ENCODE measurements at regions not wholly inside any gene's neighbourhood (a gene's known extent, or its start where the extent isn't known, plus 50 kb on each side); places are given as distances from the start of the nearest gene placed in this dataset.

DNA sequence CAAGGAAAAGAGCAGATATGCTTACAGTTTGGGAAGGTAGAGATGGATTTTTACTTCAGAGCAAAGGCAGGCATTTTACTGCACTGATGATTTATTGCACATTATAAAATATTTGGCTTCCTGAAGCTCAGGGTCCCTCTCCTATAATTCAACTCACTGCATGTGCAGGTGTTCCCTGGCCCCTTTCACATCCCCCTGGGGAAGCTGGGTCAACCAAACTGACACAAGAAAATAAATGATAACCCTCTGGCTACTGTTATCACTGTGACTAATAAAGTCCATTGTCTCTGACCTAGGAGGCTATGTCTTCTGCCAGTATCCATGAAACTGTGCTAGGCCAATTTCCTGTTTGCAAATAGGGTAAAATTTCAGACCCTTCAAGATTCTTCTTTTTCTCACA is 163.1 kb downstream of the ARL6IP6 start:
- H3K4me3 Mint-ChIP-seq, result no peak overlapping the region
- no peaks in the 10 kb centered on the region for H3K4me1 Mint-ChIP-seq
- no peaks in the 10 kb centered on the region for H3K36me3 Mint-ChIP-seq (ENCODE audit: low read depth)
- DNase-seq (no peak), ATAC-seq (no peak)
- H3K9me3 ChIP-seq (ENCODE audit: control insufficient read depth, low read length, poor library complexity, severe bottlenecking), result no peaks in the 10 kb centered on the region
- no peaks in the 10 kb centered on the region for H3K27me3 Mint-ChIP-seq
- H3K27ac Mint-ChIP-seq, result no peak overlapping the region

DNA sequence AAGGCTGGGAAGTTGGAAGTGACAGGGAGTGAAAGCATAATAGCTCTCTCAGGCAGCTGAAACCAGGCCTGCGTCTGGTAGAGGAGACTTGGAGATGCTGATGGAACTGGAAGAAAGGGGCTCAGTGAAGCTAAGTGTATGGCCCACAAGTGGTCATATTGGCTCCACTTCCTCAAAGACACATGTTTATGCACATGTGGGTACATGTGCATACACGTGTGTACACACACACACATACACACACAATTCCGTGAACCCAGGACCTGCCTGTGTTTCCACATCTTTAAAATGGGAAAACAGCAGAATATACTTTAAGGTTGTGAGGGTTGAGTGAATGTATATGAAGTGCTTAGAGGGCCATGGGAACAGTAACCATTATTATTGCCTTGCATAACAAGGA is 160.9 kb downstream of the ARL6IP6 start:
- Mint-ChIP-seq H3K27me3 (no peaks in the 10 kb centered on the region), H3K4me1 (no peaks in the 10 kb centered on the region), H3K36me3 (ENCODE audit: low read depth) (no peaks in the 10 kb centered on the region), H3K27ac (no peak overlapping the region), H3K4me3 (no peak overlapping the region)
- H3K9me3 ChIP-seq (ENCODE audit: control insufficient read depth, low read length, poor library complexity, severe bottlenecking), result no peaks in the 10 kb centered on the region
- DNase-seq (no peak), ATAC-seq (no peak)

DNA sequence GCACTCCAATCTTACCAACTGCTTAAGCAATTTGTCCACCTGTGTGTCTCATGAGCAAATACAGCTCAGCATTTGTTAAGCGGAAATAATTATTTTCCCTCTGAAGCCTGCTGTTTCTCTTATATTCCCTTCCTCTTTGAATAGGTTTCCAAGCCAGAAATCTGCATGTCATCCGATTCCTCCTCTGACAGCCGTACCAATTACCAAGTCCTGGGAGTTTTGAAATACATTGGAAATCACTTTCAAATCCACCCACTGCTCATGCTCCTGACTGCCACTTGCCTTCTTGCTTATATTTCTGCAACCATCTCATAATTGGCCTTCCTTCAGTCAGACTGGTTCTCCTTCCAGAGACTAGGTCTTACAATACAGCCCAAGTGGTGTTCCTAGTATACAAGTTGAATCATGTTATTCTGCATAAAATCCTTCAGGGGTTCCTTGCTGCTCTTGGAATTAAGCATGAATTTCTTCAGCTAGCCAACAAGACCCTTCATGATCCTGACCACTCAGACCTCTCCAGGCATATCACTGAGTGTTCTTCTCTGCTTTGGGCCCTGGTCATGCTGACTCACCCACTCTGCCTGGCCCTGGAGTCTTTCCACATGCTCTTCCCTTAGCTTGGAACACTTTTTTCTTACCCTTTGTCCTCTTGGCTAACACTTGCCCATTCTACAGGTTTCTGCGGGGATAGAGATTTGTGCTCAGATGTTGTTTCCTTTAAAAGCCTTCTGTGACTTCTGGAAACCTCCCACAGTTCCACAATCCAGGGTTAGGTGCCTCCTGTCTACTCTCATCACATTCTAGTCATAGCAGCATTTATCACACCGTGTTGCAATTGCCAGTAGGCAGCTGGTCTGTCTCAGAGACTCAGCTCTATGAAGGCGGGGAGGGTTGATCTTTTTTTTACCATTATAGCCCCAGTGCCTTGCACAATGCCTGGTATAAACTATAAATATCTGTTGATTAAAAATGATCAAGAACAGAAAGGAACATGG is 157.6 kb downstream of the ARL6IP6 start:
- H3K9me3 ChIP-seq (ENCODE audit: control insufficient read depth, low read length, poor library complexity, severe bottlenecking), result no peaks in the 10 kb centered on the region
- no peak for ATAC-seq
- Mint-ChIP-seq H3K4me1 (no peaks in the 10 kb centered on the region), H3K36me3 (ENCODE audit: low read depth) (no peaks in the 10 kb centered on the region), H3K4me3 (no peak overlapping the region), H3K27me3 (no peaks in the 10 kb centered on the region), H3K27ac (no peak overlapping the region)
- no peak for DNase-seq

DNA sequence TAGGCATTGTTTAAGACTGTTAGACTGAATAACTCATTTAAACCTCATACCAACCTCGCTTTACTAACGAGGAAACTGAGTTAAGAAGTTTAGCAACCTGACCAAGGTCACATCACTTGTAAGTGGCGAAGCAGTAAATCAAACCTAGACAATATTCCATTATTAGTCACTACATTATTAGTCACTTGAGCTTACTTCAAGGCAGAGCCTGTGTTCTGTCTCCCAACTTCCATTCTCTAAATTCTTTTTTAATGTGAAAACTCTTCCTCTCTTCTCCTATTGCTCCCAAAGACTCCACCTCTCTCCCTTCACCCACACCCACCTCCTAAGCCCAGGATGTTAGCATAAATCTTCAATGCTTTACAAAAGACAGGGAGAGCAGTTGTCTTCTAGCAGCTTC is 156.5 kb downstream of the ARL6IP6 start:
- H3K27me3 Mint-ChIP-seq, result no peaks in the 10 kb centered on the region
- DNase-seq (no peak), ATAC-seq (no peak)
- no peak overlapping the region for H3K27ac Mint-ChIP-seq
- H3K36me3 Mint-ChIP-seq (ENCODE audit: low read depth), result no peaks in the 10 kb centered on the region
- H3K9me3 ChIP-seq (ENCODE audit: control insufficient read depth, low read length, poor library complexity, severe bottlenecking), result no peaks in the 10 kb centered on the region
- H3K4me3 Mint-ChIP-seq, result no peak overlapping the region
- no peaks in the 10 kb centered on the region for H3K4me1 Mint-ChIP-seq

DNA sequence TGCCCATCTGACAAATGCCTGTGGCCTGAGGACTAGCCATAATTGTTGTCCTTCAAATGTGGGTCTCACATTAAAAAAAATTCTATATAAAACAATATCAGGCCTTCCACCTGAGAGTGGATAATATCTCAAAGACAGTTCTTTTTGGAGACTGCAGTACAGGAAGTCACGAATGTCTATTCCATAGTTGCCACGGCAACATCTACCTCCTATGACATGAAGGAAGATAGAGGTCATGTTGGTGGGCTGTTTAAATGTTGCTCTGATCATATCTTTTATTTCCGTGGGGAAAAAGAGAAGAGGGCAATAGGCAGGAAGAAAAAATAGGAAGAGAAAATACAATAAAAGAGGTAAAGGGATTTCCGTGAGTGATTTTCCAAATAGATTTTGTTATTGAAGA is 151.8 kb downstream of the ARL6IP6 start:
- no peak overlapping the region for H3K27ac Mint-ChIP-seq
- DNase-seq (no peak), ATAC-seq (no peak)
- no peaks in the 10 kb centered on the region for H3K9me3 ChIP-seq (ENCODE audit: control insufficient read depth, low read length, poor library complexity, severe bottlenecking)
- H3K4me1 Mint-ChIP-seq, result no peaks in the 10 kb centered on the region
- H3K36me3 Mint-ChIP-seq (ENCODE audit: low read depth), result no peaks in the 10 kb centered on the region
- no peak overlapping the region for H3K4me3 Mint-ChIP-seq
- no peaks in the 10 kb centered on the region for H3K27me3 Mint-ChIP-seq

DNA sequence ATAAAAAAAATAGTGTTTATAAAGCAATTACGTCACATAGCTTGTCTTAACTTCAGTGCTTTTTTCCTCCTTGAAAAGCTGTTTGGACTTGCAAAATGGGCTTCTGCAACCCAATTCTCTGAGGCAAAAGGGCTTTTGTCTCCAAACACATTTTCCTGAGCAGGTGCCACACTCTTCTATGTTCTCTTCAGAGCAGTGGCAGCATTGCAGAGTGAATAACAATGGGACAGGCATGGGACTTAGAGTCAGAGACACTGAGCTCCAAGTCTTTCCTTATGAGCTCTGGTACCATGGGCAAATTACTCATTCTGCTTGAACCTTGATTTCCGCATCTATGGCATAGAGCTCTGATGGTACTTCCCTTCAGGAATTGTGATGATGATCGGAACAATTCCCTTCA is 149.0 kb downstream of the ARL6IP6 start:
- Mint-ChIP-seq H3K36me3 (ENCODE audit: low read depth) (no peaks in the 10 kb centered on the region), H3K27ac (no peak overlapping the region), H3K4me3 (no peak overlapping the region), H3K4me1 (no peaks in the 10 kb centered on the region), H3K27me3 (no peaks in the 10 kb centered on the region)
- no peaks in the 10 kb centered on the region for H3K9me3 ChIP-seq (ENCODE audit: control insufficient read depth, low read length, poor library complexity, severe bottlenecking)
- ATAC-seq, result no peak
- DNase-seq, result no peak

DNA sequence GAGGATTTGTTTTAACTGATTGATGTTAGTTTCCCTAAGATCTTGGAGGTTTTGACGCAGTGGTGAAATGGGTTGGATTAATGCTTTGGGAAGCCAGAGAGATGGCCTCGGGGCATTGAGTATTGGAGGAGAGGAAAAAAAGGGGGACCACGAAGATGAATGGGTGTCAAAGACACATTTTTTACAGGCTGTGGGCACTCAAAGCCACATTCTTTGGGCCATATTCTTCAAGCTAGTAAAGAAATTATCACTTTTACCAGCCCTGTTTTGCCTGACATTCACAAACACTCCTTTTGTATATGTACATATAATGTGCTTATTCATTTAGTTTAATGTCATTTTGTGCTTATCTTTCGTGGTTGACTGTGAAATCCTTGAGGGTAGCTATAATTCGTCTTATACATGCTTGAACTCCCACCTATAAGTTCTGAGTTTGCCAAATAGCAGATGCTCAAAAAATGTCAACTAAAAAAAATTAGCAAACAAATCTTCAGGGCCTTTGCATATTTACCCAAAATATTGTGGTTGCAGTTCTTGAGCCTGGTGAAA is 146.3 kb downstream of the ARL6IP6 start:
- no peak for DNase-seq
- H3K9me3 ChIP-seq (ENCODE audit: control insufficient read depth, low read length, poor library complexity, severe bottlenecking), result peaks cover 3% of the 10 kb centered on the region
- Mint-ChIP-seq H3K27me3 (no peaks in the 10 kb centered on the region), H3K36me3 (ENCODE audit: low read depth) (no peaks in the 10 kb centered on the region), H3K27ac (no peak overlapping the region), H3K4me3 (no peak overlapping the region), H3K4me1 (no peaks in the 10 kb centered on the region)
- no peak for ATAC-seq

DNA sequence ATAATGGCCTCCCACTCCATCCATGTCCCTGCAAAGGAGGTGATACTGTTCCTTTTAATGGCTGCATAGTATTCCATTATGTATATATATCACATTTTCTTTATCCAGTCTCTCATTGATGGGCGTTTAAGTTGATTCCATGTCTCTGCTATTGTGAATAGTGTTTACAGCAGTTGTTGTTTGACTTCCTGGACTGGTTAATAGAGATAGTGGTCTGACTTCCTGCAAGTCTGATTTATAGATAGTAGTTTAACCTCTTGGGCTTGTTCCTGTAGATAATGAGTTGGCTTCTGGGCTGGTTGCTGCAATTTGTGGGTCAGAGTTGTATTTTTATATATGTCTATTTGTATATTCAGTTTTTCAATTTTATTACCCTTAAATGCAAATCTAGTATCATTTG is 145.4 kb downstream of the ARL6IP6 start:
- Mint-ChIP-seq H3K36me3 (ENCODE audit: low read depth) (no peaks in the 10 kb centered on the region), H3K27ac (no peak overlapping the region)

DNA sequence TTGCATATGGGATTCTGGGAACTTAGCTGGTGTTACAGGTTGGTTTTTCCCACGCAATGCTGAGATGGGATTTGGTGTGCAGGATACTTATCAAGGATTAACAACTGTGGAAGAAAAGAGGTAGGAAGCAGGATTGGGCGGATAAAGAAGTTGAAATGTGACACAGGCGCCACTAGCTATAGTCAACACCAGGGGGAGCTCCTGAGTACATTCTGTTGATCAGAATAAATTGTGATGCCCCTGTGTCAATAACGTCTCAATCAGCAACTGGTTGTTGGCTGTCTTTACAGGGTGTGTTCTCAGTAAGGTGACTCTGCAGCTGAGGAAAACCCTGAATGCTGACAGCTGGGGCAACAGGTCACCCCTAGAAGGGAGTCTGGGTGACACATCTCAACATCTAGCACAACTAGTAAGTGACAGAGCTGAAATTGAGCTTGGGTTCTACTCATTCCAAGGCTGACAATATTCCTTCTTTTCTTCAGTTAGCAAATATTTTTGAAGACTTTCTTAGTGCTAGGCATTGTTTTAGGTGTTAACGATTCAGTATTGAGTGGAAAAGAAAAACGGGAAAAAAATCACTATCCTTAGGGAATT is 143.0 kb downstream of the ARL6IP6 start:
- ATAC-seq (no peak), DNase-seq (no peak)
- H3K27me3 Mint-ChIP-seq, result peaks cover 5% of the 10 kb centered on the region
- no peaks in the 10 kb centered on the region for H3K4me1 Mint-ChIP-seq
- no peak overlapping the region for H3K4me3 Mint-ChIP-seq
- no peak overlapping the region for H3K27ac Mint-ChIP-seq
- H3K36me3 Mint-ChIP-seq (ENCODE audit: low read depth), result no peaks in the 10 kb centered on the region
- peaks cover 3% of the 10 kb centered on the region for H3K9me3 ChIP-seq (ENCODE audit: control insufficient read depth, low read length, poor library complexity, severe bottlenecking)

More for the DNA sequence above, 145.4 kb downstream of the ARL6IP6 start:
- Mint-ChIP-seq H3K4me1 (no peaks in the 10 kb centered on the region), H3K4me3 (no peak overlapping the region), H3K27me3 (peaks cover 2% of the 10 kb centered on the region)
- no peak for DNase-seq
- H3K9me3 ChIP-seq (ENCODE audit: control insufficient read depth, low read length, poor library complexity, severe bottlenecking), result peaks cover 3% of the 10 kb centered on the region
- no peak for ATAC-seq

DNA sequence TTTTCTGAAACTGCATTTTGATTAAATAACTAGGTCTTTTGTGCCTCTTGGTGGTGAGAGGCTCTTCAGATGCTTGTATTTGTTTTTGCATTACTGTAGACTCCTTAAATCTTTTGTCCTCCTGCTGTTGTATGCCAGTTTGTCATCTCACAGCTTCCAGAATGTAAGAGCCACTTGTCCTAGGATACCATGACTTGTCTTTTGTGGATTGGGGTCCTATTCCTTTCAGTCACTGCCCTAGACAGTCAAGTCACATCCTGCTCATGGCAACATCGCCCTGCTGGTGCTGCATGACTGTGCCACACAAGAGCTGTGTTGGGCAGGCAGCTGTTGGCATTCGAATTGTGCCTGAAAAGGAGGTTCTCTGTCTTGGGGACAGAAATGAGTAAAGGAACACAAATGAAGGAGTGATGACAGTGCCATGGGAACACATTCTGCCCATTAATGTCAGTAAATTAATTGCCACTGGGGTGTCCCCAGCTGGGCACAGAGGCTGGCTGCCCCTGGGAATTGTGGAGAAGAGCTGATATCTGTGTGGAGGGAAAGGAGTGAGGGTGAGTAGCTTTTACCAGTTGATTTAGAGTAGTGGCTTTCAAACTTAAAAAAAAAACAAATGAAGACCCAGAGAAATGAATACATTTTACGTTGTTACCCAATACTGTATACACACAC is 140.3 kb downstream of the ARL6IP6 start:
- Mint-ChIP-seq H3K36me3 (ENCODE audit: low read depth) (no peaks in the 10 kb centered on the region), H3K27ac (no peak overlapping the region), H3K4me1 (no peaks in the 10 kb centered on the region), H3K27me3 (peaks cover 5% of the 10 kb centered on the region), H3K4me3 (no peak overlapping the region)
- DNase-seq (no peak), ATAC-seq (no peak)
- peaks cover 3% of the 10 kb centered on the region for H3K9me3 ChIP-seq (ENCODE audit: control insufficient read depth, low read length, poor library complexity, severe bottlenecking)

DNA sequence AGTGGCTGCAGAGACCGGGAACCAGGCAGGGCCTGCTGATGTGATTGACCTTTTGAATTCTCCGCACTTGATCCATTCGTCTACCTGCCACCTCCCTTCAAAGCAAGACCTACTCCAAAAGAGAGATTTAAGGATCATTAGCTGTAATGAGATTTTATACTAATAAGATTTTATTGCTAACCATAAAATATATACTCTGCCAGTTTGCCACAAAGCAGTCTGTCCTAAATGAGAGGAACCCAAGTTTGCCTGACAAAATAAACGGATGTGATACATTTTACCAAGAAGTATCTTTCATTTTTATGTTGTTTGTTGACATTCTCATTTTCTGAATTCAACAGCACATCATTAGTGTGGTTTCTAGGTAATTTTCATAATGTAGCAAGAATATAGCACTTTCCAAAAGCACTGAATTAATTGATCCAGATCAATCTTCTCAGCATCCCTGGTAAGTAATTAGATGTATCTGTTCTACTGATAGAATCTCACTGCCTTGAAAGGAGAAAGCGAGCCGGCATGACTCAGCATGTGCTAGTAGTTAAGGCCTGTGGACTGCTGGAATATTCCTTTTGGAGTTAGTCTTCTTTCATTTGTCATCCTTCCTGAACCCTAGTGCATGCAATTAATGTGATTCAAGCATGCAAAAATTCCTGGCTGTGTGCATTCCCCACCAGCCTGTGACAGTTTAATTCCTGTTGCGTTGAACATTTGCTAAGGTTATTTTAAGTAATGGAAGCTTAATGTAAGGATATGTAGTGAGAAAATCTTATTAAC is 128.5 kb downstream of the ARL6IP6 start:
- no peak overlapping the region for H3K27ac Mint-ChIP-seq
- no peak for DNase-seq
- no peak for ATAC-seq
- H3K4me1 Mint-ChIP-seq, result no peaks in the 10 kb centered on the region
- H3K27me3 Mint-ChIP-seq, result peaks cover 6% of the 10 kb centered on the region
- no peaks in the 10 kb centered on the region for H3K9me3 ChIP-seq (ENCODE audit: control insufficient read depth, low read length, poor library complexity, severe bottlenecking)
- no peaks in the 10 kb centered on the region for H3K36me3 Mint-ChIP-seq (ENCODE audit: low read depth)
- H3K4me3 Mint-ChIP-seq, result no peak overlapping the region

DNA sequence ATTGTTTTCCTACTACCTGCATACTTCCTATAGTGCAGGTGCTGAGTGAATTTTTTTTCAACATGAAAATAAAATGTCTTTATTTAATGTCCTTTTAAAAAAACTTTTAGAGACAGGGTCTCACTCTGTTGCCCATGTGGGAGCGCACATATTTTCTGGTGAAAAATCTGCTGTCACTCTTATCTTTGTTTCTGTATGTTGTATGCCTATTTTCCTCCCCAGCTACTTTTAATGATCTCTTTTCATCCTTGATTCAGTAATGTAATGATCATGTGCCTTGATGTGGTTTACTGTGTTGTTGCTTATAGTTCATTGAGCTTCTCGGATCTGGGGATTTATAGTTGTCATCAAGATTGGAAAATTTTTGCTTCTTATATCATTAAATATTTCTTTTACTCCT is 117.3 kb downstream of the ARL6IP6 start:
- ATAC-seq, result no peak
- Mint-ChIP-seq H3K27me3 (no peaks in the 10 kb centered on the region), H3K27ac (no peak overlapping the region), H3K36me3 (ENCODE audit: low read depth) (no peaks in the 10 kb centered on the region), H3K4me1 (no peaks in the 10 kb centered on the region), H3K4me3 (no peak overlapping the region)
- no peak for DNase-seq
- H3K9me3 ChIP-seq (ENCODE audit: control insufficient read depth, low read length, poor library complexity, severe bottlenecking), result no peaks in the 10 kb centered on the region

DNA sequence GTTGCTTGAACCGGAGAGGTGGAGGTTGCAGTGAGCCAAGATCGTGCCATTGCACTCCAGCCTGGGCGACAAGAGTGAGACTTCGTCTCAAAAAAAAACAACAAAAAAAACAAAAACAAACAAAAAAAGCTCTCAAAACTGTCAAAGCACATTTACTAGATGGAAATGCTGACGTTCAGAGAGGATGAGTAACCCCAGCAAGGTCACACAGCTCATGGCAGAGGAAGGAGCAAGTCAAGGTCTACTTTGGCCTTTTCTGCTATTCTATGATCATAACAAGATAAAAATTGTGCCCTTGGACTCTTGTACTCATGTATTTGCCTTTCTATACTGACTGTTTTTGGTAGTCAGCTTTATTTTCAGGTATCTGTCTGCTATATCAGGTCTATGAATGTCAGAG is 109.5 kb downstream of the ARL6IP6 start:
- H3K36me3 Mint-ChIP-seq (ENCODE audit: low read depth), result no peaks in the 10 kb centered on the region
- H3K27me3 Mint-ChIP-seq, result no peaks in the 10 kb centered on the region
- no peak overlapping the region for H3K27ac Mint-ChIP-seq
- no peak overlapping the region for H3K4me3 Mint-ChIP-seq
- H3K9me3 ChIP-seq (ENCODE audit: control insufficient read depth, low read length, poor library complexity, severe bottlenecking), result no peaks in the 10 kb centered on the region
- DNase-seq (no peak), ATAC-seq (no peak)
- no peaks in the 10 kb centered on the region for H3K4me1 Mint-ChIP-seq

Measured in T-helper 17 cell (primary cell).